Body of pancreas (tissue), 4 donors: ENCODE measurements at regions not wholly inside any gene's neighbourhood (a gene's known extent, or its start where the extent isn't known, plus 50 kb on each side); places are given as distances from the start of the nearest gene placed in this dataset.

Source experiments
- CTCF ChIP-seq, 7 experiments: fragments of 450-650 bp in 4 of 7; fragments of 200-600 bp in 3 of 7; sonication (generic) in 3 of 7; IDR thresholded peaks; one replicate each; pipeline ENCODE4 v1.5.1; 2016 to 2019; ENCODE audit warnings: antibody characterized with exemption in 7 of 7
- POLR2A ChIP-seq, 3 donors: fragments of 450-650 bp; IDR thresholded peaks; one replicate each; pipeline ENCODE4 v1.6.1; 2016; ENCODE audit warnings: antibody characterized with exemption in 3 of 3, mild to moderate bottlenecking in 2 of 3

GRCh38 chr9:118832371-118832770 lies 536.9 kb downstream of the BRINP1 start:
- TF ChIP-seq POLR2A (IDR thresholded peaks at IDR 0.05) (no peak), CTCF (IDR thresholded peaks at IDR 0.05) (no peak)
